Neural cell (in vitro differentiated cells): ENCODE measurements at regions not wholly inside any gene's neighbourhood (a gene's known extent, or its start where the extent isn't known, plus 50 kb on each side); places are given as distances from the start of the nearest gene placed in this dataset.

Experiments used
- H2AFZ ChIP-seq: fragments of 200-600, 300-800 bp; sonication (generic), shearing (Covaris generic); 2 replicates; pipeline ENCODE4 v1.6.0; 2014; ENCODE audit warnings: low read depth, mild to moderate bottlenecking, antibody characterized with exemption, low read length, moderate library complexity
- H3F3A ChIP-seq: fragments of 200-600 bp; shearing (Covaris generic); 2 replicates; pipeline ENCODE4 v1.6.1; 2016; ENCODE audit warnings: mild to moderate bottlenecking, moderate library complexity, mixed read lengths, antibody characterized with exemption, low read length; ENCODE audit not compliant: insufficient read depth, poor library complexity, severe bottlenecking
- H3K27ac ChIP-seq: fragments of 200-600, 300-800 bp; sonication (generic), shearing (Covaris generic); 2 replicates; pipeline ENCODE4 v1.5.1; 2014; ENCODE audit warnings: mild to moderate bottlenecking, low read length, moderate library complexity
- H3K27me3 ChIP-seq: fragments of 300-800, 200-600 bp; sonication (generic), shearing (Covaris generic); 2 replicates; pipeline ENCODE4 v1.6.0; 2014; ENCODE audit warnings: mild to moderate bottlenecking, low read depth, low read length, moderate library complexity; ENCODE audit not compliant: insufficient read depth
- H3K36me3 ChIP-seq: fragments of 300-800, 200-600 bp; sonication (generic), shearing (Covaris generic); 2 replicates; pipeline ENCODE4 v1.5.1; 2014; ENCODE audit warnings: mild to moderate bottlenecking, antibody characterized with exemption, low read length, moderate library complexity; ENCODE audit not compliant: insufficient read depth
- H3K4me2 ChIP-seq: fragments of 300-800, 200-600 bp; sonication (generic), shearing (Covaris generic); 2 replicates; pipeline ENCODE4 v1.6.0; 2014; ENCODE audit warnings: mild to moderate bottlenecking, low read length
- H3K4me3 ChIP-seq: fragments of 300-800, 200-600 bp; sonication (generic), shearing (Covaris generic); 2 replicates; pipeline ENCODE4 v1.5.1; 2014; ENCODE audit warnings: mild to moderate bottlenecking, low read length, moderate library complexity
- H3K79me2 ChIP-seq: fragments of 200-600 bp; shearing (Covaris generic); replicated peaks from 2 replicates; pipeline ENCODE4 v1.6.0; 2014; ENCODE audit warnings: mild to moderate bottlenecking, low read length, moderate library complexity; ENCODE audit not compliant: insufficient read depth
- H3K9ac ChIP-seq: fragments of 300-800, 200-600 bp; sonication (generic), shearing (Covaris generic); 2 replicates; pipeline ENCODE4 v1.6.1; 2016; ENCODE audit warnings: mild to moderate bottlenecking, low read length, mixed read lengths
- H3K9me2 ChIP-seq: fragments of 200-600 bp; shearing (Covaris generic); 2 replicates; pipeline ENCODE4 v1.6.1; 2016; ENCODE audit warnings: mild to moderate bottlenecking, low read length, mixed read lengths; ENCODE audit not compliant: insufficient read depth
- H3K9me3 ChIP-seq: fragments of 200-600, 300-800 bp; sonication (generic), shearing (Covaris generic); 2 replicates; pipeline ENCODE4 v1.6.1; 2016; ENCODE audit warnings: mild to moderate bottlenecking, mixed run types, low read length, moderate library complexity, mixed read lengths
- H4K20me1 ChIP-seq: fragments of 200-600 bp; shearing (Covaris generic); 2 replicates; pipeline ENCODE4 v1.6.1; 2016; ENCODE audit warnings: mild to moderate bottlenecking, mixed run types; ENCODE audit not compliant: insufficient read depth
- CTCF ChIP-seq: fragments of 450-650 bp; IDR thresholded peaks from 2 replicates; pipeline ENCODE4 v1.5.1; 2014; ENCODE audit warnings: antibody characterized with exemption, mild to moderate bottlenecking, moderate library complexity; ENCODE audit not compliant: poor library complexity, severe bottlenecking
- EP300 ChIP-seq: fragments of 450-650 bp; conservative IDR thresholded peaks from 2 replicates; pipeline ENCODE4 v1.6.1; 2014; ENCODE audit warnings: antibody characterized with exemption, mild to moderate bottlenecking, moderate library complexity; ENCODE audit not compliant: poor library complexity, severe bottlenecking
- EZH2 ChIP-seq: fragments of 200-600, 300-800 bp; shearing (Covaris generic), sonication (generic); IDR thresholded peaks from 2 replicates; pipeline ENCODE4 v1.6.1; 2014; ENCODE audit warnings: antibody characterized with exemption, low read length, borderline replicate concordance, mild to moderate bottlenecking; ENCODE audit not compliant: insufficient read depth, poor library complexity, severe bottlenecking
- MXI1 ChIP-seq: fragments of 450-650 bp; conservative IDR thresholded peaks from 2 replicates; pipeline ENCODE4 v1.6.1; 2014; ENCODE audit warnings: antibody characterized with exemption, mild to moderate bottlenecking; ENCODE audit not compliant: poor library complexity, severe bottlenecking
- POLR2AphosphoS5 ChIP-seq: IDR thresholded peaks from 2 replicates; pipeline ENCODE4 v1.6.1; 2012
- RAD21 ChIP-seq: fragments of 450-650 bp; conservative IDR thresholded peaks from 2 replicates; pipeline ENCODE4 v1.6.1; 2014; ENCODE audit warnings: antibody characterized with exemption, mild to moderate bottlenecking, moderate library complexity
- REST ChIP-seq: IDR thresholded peaks from 2 replicates; pipeline ENCODE4 v1.6.1; 2012; ENCODE audit warnings: borderline replicate concordance
- SMC3 ChIP-seq: fragments of 450-650 bp; conservative IDR thresholded peaks from 2 replicates; pipeline ENCODE4 v1.6.1; 2014; ENCODE audit warnings: antibody characterized with exemption, mild to moderate bottlenecking, moderate library complexity; ENCODE audit not compliant: poor library complexity
- TAF1 ChIP-seq: IDR thresholded peaks from 2 replicates; pipeline ENCODE4 v1.6.1; 2012; ENCODE audit warnings: low read depth

- no peak overlapping the region for H2AFZ ChIP-seq
- no peaks in the 10 kb centered on the region for H3K79me2 ChIP-seq
- no peaks in the 10 kb centered on the region for H4K20me1 ChIP-seq
- H3F3A ChIP-seq = no peaks in the 10 kb centered on the region
- no peaks in the 10 kb centered on the region for H3K27me3 ChIP-seq
- no peak overlapping the region for H3K4me3 ChIP-seq
- H3K9me2 ChIP-seq = no peaks in the 10 kb centered on the region
- H3K9ac ChIP-seq = no peak overlapping the region
- no peak overlapping the region for H3K4me2 ChIP-seq
- H3K36me3 ChIP-seq = no peaks in the 10 kb centered on the region
- no peaks in the 10 kb centered on the region for H3K9me3 ChIP-seq
- no peak for TF ChIP-seq TAF1
- no peak for TF ChIP-seq MXI1
- no peak for TF ChIP-seq EZH2
- no peak for TF ChIP-seq EP300
- TF ChIP-seq SMC3 = no peak
- TF ChIP-seq CTCF = no peak
- TF ChIP-seq RAD21 = no peak
- TF ChIP-seq POLR2AphosphoS5 = no peak
- TF ChIP-seq REST = no peak
- no peak overlapping the region for H3K27ac ChIP-seq
Measured at GRCh38 chr3:72004749-72005292, 219.9 kb upstream of the PROK2 start.

GRCh38 chr3:72003936-72004335, 219.0 kb upstream of the PROK2 start:
- H3K36me3 ChIP-seq = no peaks in the 10 kb centered on the region
- H3K9ac ChIP-seq = no peak overlapping the region
- no peak for TF ChIP-seq MXI1
- no peak for TF ChIP-seq TAF1
- no peak for TF ChIP-seq REST
- no peak for TF ChIP-seq POLR2AphosphoS5
- no peak for TF ChIP-seq EZH2
- no peak for TF ChIP-seq RAD21
- TF ChIP-seq CTCF = no peak
- no peak overlapping the region for H3K4me3 ChIP-seq
- no peak overlapping the region for H3K4me2 ChIP-seq
- H3K27me3 ChIP-seq = no peaks in the 10 kb centered on the region
- H3K79me2 ChIP-seq = no peaks in the 10 kb centered on the region
- H3F3A ChIP-seq = no peaks in the 10 kb centered on the region
- no peaks in the 10 kb centered on the region for H3K9me3 ChIP-seq
- no peak overlapping the region for H3K27ac ChIP-seq
- H3K9me2 ChIP-seq = no peaks in the 10 kb centered on the region
- H4K20me1 ChIP-seq = no peaks in the 10 kb centered on the region
- H2AFZ ChIP-seq = no peak overlapping the region
